Lung (tissue), 11 donors: ENCODE measurements at regions not wholly inside any gene's neighbourhood (a gene's known extent, or its start where the extent isn't known, plus 50 kb on each side); places are given as distances from the start of the nearest gene placed in this dataset.
"Not testable (repeated sequence)": the region's sequence is repeated elsewhere in the genome, so short reads cannot be mapped to it uniquely, and the experiment has no call there.

Experiments used
- ATAC-seq: fragments of 200-7000 bp; cut with Tn5 transposase; one replicate; pipeline ENCODE4 v1.9.1; 2020; ENCODE audit warnings: moderate number of reproducible peaks; ENCODE audit not compliant: insufficient read depth, low FRiP score
- DNase-seq, 3 donors: peaks; one replicate each; pipeline ENCODE4 v3.0.0-alpha.2; 2013 to 2017
- H3K27ac ChIP-seq, 2 donors: one replicate each; pipeline ENCODE4 v1.5.1; 2013; ENCODE audit warnings: mild to moderate bottlenecking in 2 of 2, moderate library complexity in 2 of 2, control low read depth in 1 of 2, inconsistent platforms in 1 of 2, low read depth in 1 of 2, low read length in 1 of 2
- H3K27me3 ChIP-seq, 3 donors: one replicate each; pipeline ENCODE4 v1.5.1; 2013; ENCODE audit warnings: low read length in 2 of 3; ENCODE audit not compliant: control insufficient read depth in 3 of 3, insufficient read depth in 3 of 3
- H3K36me3 ChIP-seq, 4 donors: one replicate each; pipeline ENCODE4 v1.5.1; 2013; ENCODE audit warnings: low read length in 4 of 4, mild to moderate bottlenecking in 1 of 4, moderate library complexity in 1 of 4; ENCODE audit not compliant: control insufficient read depth in 4 of 4, insufficient read depth in 4 of 4
- H3K4me1 ChIP-seq, 5 donors: one replicate each; pipeline ENCODE4 v1.5.1; 2013; ENCODE audit warnings: low read length in 5 of 5, mild to moderate bottlenecking in 2 of 5, moderate library complexity in 1 of 5; ENCODE audit not compliant: control insufficient read depth in 5 of 5, insufficient read depth in 5 of 5
- H3K4me3 ChIP-seq: one replicate; pipeline ENCODE4 v1.5.1; 2013; ENCODE audit warnings: mild to moderate bottlenecking, control low read depth, moderate library complexity
- H3K9ac ChIP-seq, 2 donors: one replicate each; pipeline ENCODE4 v1.5.1; 2013; ENCODE audit warnings: low read length in 2 of 2, control low read depth in 1 of 2; ENCODE audit not compliant: insufficient read depth in 1 of 2
- H3K9me3 ChIP-seq, 4 donors: one replicate each; pipeline ENCODE4 v1.5.1; 2013; ENCODE audit warnings: low read length in 3 of 4, mild to moderate bottlenecking in 1 of 4, moderate library complexity in 1 of 4; ENCODE audit not compliant: control insufficient read depth in 4 of 4, insufficient read depth in 3 of 4
- WGBS, 2 donors: extraction: QIAGEN DNeasy Blood & Tissue Kit; methylation state at CpG; one replicate each; pipeline ENCODE4 v1.1.7; 2013; 5-methylcytosine and 5-hydroxymethylcytosine counted together
- TF ChIP-seq, protein P1 (sequence below): IDR thresholded peaks from 2 replicates; pipeline ENCODE4 v1.5.1; 2012; ENCODE audit warnings: mild to moderate bottlenecking; ENCODE audit errors: control extremely low read depth, extremely low read depth
- donor health status: control.
- donor health status: control.
- donor health status: Bipolar disorder and iron deficiency.
- donor health status: healthy.
- donor health status: DM: yes; HTN: yes; CAD: no.

DNA sequence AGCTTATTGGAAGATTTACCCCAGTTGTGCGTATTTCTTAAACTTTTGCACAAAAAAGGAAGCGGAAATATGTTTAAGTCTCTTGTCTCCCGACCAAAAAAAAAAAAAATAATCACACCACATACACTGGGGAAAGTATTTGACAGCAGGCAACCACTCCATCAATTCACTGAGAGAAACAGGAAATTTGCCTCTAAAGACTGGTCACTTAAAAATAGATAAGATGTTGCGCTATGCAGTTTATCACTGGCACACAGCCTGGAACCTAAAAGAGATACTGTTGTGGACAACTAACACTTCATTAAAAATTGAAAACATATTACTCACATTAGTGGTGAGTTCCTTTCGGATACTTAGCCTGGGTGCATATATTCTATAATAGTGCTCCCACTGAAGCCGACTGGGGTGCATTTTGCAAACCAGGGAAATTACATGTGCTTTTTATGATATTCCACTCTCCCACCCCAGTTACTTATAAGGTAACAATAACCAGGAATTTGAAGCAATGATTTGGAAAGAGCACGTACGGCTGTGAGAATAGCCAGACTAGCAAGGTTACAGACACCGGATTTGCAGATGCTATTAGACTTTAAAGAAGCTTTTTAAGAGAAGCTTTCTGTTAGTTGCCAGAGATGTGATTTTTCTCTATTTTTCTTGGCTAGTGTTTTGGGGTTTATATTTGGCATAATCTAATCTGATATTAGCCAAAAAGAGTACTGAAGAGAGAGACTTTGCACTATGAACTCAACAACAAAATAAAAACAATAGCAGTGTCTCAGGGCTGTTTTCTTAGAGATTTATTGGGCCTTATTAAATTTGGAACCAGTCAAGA lies 311.5 kb downstream of the NOVA1 start:
- Histone ChIP-seq H3K36me3 (no peaks in the 10 kb centered on the region), H3K27me3 (no peaks in the 10 kb centered on the region), H3K9me3 (peaks cover 0 to 4% (median 0%) of the 10 kb centered on the region in 4 donors), H3K27ac (no peak overlapping the region), H3K4me3 (no peak overlapping the region), H3K9ac (no peak overlapping the region), H3K4me1 (peaks cover 0 to 32% (median 0%) of the 10 kb centered on the region in 5 donors)
- DNase-seq (peak; percentile 64 to 95 (median 93)), ATAC-seq (no peak)
- TF ChIP-seq, protein P1, sequence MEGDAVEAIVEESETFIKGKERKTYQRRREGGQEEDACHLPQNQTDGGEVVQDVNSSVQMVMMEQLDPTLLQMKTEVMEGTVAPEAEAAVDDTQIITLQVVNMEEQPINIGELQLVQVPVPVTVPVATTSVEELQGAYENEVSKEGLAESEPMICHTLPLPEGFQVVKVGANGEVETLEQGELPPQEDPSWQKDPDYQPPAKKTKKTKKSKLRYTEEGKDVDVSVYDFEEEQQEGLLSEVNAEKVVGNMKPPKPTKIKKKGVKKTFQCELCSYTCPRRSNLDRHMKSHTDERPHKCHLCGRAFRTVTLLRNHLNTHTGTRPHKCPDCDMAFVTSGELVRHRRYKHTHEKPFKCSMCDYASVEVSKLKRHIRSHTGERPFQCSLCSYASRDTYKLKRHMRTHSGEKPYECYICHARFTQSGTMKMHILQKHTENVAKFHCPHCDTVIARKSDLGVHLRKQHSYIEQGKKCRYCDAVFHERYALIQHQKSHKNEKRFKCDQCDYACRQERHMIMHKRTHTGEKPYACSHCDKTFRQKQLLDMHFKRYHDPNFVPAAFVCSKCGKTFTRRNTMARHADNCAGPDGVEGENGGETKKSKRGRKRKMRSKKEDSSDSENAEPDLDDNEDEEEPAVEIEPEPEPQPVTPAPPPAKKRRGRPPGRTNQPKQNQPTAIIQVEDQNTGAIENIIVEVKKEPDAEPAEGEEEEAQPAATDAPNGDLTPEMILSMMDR: no peak
- WGBS, 2 donors: 19 to 29% methylated on average over 9 of the region's 9 CpGs

DNA sequence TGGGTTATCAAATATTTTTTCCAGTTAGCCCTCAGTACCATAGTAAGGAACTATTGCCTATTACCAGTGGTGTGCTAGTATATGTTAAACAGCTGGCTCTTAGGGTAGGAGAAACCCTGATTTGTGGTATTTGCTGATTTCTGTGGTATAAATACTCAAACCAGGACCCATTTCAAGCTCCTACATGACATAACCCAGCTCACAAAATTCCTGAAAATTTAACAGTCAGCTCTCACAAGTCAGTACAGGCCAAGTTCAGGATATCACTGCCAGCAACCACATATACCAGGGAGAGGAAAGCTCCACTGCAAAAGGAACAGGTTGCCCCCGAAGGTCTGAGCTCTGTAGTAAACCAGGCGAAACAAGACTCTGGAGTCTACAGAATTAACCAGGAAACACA lies 315.3 kb downstream of the NOVA1 start:
- Histone ChIP-seq H3K4me1 (peaks cover 0 to 26% (median 0%) of the 10 kb centered on the region in 5 donors), H3K27ac (no peak overlapping the region), H3K27me3 (no peaks in the 10 kb centered on the region), H3K9ac (no peak overlapping the region), H3K36me3 (no peaks in the 10 kb centered on the region), H3K4me3 (no peak overlapping the region), H3K9me3 (no peaks in the 10 kb centered on the region)
- ATAC-seq: no peak
- WGBS, 2 donors: 86 to 88% methylated on average over 2 of the region's 2 CpGs
- no peak for DNase-seq
- TF ChIP-seq, protein P1: no peak

- peaks cover 0 to 20% (median 0%) of the 10 kb centered on the region in 5 donors for H3K4me1 ChIP-seq
- not testable (repeated sequence) for H3K9ac ChIP-seq, H3K4me3 ChIP-seq, H3K27ac ChIP-seq, DNase-seq, H3K36me3 ChIP-seq, H3K9me3 ChIP-seq, H3K27me3 ChIP-seq, ATAC-seq
- 62 to 78% methylated on average over 5 of the region's 5 CpGs for WGBS, 2 donors
Measured at GRCh38 chr14:26282011-26282410, 315.8 kb downstream of the NOVA1 start.

DNA sequence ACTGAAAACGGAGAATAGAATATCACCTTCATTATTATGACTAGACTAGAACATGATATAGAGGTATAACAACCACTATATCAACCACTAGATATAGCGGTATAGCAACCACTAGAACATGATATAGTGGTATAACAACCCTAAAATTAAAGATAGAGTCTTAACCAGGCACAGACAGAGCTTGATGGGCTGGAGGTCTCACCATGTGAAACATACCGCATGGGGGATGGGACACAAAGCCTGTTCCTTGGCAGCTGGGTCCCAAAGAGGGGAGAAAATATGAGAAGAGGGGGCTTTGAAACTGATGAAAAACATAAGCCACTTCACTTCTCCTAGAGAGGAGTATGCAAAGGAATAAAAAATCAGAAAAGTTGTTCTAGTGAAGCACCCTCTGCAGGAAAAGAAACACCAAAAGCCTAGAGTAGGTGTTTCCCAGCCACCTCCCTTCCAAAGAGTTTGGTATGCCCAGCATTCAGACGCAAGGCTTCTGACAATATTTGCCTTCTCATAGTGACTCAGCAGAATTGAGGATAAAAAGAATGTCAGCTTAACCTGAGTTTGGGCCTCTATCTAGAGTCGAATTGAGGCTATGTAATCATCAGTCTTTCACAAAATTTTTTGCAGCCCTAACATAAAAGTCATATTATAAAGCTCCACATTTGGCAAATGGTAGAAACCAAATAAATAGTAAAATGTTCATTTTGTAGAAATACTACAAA lies 316.4 kb downstream of the NOVA1 start:
- Histone ChIP-seq H3K9ac (no peak overlapping the region), H3K27me3 (no peaks in the 10 kb centered on the region), H3K36me3 (no peaks in the 10 kb centered on the region), H3K4me1 (peaks cover 0 to 14% (median 0%) of the 10 kb centered on the region in 5 donors), H3K4me3 (no peak overlapping the region), H3K27ac (no peak overlapping the region), H3K9me3 (no peaks in the 10 kb centered on the region)
- TF ChIP-seq, protein P1: no peak
- DNase-seq (peak in 2 of 3 donors; percentile 40 to 63), ATAC-seq (no peak)
- WGBS, 2 donors: 49 to 64% methylated on average over 5 of the region's 5 CpGs
